Coronary artery (tissue), 2 donors: ENCODE measurements at regions not wholly inside any gene's neighbourhood (a gene's known extent, or its start where the extent isn't known, plus 50 kb on each side); places are given as distances from the start of the nearest gene placed in this dataset.

Source experiments
- DNase-seq: peaks from one replicate; pipeline ENCODE4 v3.0.0-alpha.2; 2017; ENCODE audit warnings: low spot score
- H3K27ac ChIP-seq, 2 donors: fragments of 200-600 bp; sonication (generic); one replicate each; pipeline ENCODE4 v1.5.1; 2016 to 2019
- H3K4me3 ChIP-seq: fragments of 200-600 bp; sonication (generic); 2 replicates; pipeline ENCODE4 v1.5.1; 2016; ENCODE audit warnings: mild to moderate bottlenecking, moderate library complexity
- TF ChIP-seq, protein P1 (sequence below): fragments of 200-600 bp; sonication (generic); IDR thresholded peaks from one replicate; pipeline ENCODE4 v1.5.1; 2019; ENCODE audit warnings: antibody characterized with exemption

DNA sequence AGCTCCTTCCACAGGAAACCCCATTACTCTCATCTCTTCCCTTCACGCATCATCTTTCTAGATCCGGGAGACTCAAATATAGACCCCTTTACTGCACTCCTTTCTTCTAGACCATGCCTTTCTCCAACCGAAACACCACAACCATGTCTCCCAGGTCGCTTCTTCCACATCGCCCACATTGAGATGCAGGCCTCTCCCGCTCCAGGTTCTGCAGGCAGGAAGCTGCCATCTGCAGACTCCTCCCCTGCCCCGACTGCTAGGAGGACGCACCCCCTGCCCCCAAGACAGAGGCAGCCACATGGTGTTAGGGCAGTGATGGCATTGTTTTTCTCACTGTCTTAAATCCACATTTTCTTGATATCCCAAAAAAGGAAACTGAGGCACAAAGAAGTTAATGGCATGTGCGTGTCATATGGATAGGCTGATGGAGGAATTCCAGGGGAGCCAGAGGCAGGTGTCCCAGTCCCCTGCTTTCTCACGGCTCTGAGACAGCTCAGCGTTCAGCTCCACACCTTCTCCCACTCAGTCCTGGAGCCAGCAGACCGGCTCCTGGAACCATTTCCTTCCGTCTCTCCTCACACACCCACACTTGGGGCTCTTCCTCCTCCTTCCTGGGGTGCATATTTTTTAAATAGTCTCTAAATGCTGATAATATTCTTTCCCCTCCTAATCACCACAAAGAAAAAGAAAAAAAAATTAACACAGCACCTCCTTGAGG, 438.4 kb downstream of the EIPR1 start:
- Histone ChIP-seq H3K4me3 (no peak overlapping the region), H3K27ac (no peak overlapping the region)
- TF ChIP-seq, protein P1, sequence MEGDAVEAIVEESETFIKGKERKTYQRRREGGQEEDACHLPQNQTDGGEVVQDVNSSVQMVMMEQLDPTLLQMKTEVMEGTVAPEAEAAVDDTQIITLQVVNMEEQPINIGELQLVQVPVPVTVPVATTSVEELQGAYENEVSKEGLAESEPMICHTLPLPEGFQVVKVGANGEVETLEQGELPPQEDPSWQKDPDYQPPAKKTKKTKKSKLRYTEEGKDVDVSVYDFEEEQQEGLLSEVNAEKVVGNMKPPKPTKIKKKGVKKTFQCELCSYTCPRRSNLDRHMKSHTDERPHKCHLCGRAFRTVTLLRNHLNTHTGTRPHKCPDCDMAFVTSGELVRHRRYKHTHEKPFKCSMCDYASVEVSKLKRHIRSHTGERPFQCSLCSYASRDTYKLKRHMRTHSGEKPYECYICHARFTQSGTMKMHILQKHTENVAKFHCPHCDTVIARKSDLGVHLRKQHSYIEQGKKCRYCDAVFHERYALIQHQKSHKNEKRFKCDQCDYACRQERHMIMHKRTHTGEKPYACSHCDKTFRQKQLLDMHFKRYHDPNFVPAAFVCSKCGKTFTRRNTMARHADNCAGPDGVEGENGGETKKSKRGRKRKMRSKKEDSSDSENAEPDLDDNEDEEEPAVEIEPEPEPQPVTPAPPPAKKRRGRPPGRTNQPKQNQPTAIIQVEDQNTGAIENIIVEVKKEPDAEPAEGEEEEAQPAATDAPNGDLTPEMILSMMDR: no peak
- no peak for DNase-seq

DNA sequence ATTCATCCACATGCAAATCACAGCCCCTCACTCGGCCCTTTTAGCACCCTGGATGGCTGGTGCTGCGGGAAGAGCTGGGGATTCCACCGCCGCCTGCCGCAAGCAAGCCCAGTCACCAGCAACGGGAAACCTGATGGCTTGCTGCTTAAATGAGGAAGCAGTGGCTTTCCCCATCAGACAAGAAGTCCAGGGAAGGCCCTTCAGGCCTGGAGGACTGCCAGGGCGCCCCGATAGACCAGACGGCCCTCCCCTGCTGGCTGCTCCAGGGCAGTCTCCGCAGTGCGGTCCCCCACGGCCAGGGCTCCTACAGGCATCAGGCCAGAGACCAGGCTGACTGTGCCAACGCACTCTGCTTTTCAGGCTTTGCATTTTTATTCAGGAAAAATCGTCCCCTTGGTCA, 439.1 kb downstream of the EIPR1 start:
- no peak for DNase-seq

DNA sequence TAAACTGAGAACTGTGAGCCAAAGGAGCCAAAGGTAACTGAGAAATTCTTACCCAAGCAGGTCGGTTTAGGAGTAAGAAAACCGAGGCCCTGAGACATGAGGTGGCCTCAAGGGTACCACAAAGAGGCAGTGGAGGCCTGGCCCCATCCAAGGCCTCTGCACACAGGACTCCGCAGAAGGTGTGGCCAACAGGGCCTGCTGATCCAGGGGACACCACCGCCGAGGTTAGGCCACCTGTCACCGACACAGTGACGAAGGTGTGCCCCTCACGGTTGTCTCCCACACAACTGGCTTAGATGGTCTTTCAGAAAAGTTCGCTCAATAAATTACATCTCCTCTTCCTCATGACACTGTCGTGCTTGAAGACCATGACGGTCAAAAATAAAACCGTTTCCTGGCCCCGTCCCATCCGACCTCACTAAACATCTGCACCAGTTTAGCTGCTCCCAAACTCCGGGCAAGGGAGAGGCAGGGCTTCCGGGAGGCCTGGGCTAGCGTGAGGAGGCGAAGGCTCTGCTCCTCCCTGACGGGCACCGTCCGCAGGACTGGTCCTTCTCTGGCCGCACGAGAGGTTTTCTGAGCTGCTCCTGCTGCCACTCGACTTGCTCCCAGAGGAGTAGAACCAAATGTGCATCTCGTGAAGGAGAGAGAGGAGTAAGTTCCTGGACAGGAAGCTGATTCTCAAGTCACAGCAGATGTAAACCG, 442.0 kb downstream of the EIPR1 start:
- Histone ChIP-seq H3K4me3 (no peak overlapping the region), H3K27ac (no peak overlapping the region)
- TF ChIP-seq, protein P1: no peak
- DNase-seq: no peak

More for the DNA sequence above, 439.1 kb downstream of the EIPR1 start:
- TF ChIP-seq, protein P1: no peak
- Histone ChIP-seq H3K4me3 (no peak overlapping the region), H3K27ac (no peak overlapping the region)

DNA sequence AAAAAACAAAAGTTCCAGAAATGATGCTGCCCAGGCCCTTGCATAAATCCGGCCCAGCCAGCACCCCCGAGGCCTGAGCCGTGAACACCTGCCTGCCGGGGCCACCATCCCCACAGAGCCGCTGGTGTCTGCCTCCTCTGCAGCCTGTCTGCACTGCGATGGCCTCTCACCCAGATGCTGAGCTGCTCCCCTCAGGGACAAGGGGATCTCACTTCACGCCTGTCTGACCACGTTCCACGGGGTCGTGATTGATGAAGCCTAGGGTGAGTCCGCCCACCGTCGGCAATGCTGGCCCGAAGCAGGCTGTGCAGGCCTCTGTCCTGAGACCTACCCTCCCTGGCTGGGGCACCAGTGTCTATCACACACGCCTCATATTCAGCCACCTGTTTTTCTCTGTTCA, 444.2 kb downstream of the EIPR1 start:
- Histone ChIP-seq H3K27ac (no peak overlapping the region), H3K4me3 (no peak overlapping the region)
- TF ChIP-seq, protein P1: no peak
- DNase-seq: no peak

DNA sequence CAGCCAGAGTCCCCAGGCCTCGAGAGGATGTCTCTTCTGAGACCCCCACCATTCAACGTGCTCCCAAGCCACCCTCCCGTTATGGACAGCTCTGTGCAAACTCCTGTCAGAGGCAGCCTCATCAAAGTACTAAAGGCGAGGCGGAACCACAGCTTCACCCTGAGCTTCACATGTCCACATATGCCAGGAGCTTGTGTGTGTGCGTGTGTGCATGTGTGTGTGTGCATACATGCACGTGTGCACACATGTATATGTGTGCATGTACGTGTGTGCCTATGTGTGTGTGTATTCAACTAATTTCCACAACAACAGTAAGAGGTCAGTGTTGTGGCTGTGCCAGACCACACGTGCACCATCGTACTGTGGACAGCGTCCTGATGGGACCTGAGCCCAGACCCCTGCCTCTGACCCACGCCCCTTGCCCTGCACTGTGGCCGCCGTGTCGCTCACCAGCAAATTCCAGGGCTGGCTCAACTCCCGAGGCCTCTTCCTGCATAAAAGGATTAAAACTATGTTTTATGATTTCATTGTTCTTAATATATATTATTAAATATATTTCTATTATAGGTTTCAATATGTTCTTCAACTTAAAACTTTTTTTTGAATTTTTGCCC, 444.8 kb downstream of the EIPR1 start:
- TF ChIP-seq, protein P1: no peak
- Histone ChIP-seq H3K27ac (no peak overlapping the region), H3K4me3 (no peak overlapping the region)
- DNase-seq: no peak

DNA sequence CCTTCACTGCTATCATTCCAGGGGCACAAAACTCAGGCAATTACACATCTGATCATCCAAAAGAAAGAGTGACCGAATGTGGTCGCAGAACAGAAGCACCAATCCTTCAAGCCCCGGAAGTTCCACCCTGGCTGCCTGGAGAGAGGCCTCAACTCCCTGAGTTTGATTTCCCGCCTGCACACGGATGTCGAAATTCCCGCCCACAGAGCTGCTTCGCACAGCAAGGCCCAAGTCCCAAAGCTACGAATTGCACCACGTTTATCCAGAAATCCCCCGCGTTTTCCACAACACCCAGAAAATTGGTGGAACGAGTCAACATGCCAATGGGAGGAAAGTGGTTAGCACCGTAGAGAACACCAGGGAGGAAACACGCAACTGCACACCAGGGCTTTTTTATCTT, 445.4 kb downstream of the EIPR1 start:
- Histone ChIP-seq H3K27ac (no peak overlapping the region), H3K4me3 (no peak overlapping the region)
- DNase-seq: no peak
- TF ChIP-seq, protein P1: no peak
